NAMALWA (cell line): ENCODE measurements at regions not wholly inside any gene's neighbourhood (a gene's known extent, or its start where the extent isn't known, plus 50 kb on each side); places are given as distances from the start of the nearest gene placed in this dataset.
A peak's percentile ranks its signal among the peaks of the same experiment; 100 is the strongest.

ENCODE experiments used
- DNase-seq: peaks from one replicate; pipeline ENCODE4 v3.0.0-alpha.2; 2015; ENCODE audit warnings: low spot score

GRCh38 chr7:17689361-17689902 is 250.9 kb downstream of the SNX13 start:
- no peak for DNase-seq

DNA sequence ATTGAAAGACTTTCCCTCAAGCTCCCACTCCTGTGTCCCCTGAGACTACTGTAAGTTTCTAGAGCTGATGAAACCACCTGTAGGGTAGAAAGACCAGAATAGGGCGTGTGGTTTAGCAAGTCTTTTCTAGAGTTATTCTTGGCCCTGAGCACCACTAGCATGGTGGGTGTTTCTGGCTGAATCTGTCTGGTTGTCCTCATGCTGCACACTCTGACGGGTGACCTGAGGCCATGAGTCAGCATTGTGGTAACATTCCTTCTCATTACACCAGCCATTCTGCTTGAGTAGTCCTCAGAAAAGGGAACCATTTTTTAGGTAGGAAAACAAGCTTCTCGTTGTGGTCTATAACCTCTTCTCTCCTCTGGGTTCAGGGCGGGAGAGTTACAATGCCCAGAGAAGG is 250.3 kb downstream of the SNX13 start:
- no peak for DNase-seq

DNA sequence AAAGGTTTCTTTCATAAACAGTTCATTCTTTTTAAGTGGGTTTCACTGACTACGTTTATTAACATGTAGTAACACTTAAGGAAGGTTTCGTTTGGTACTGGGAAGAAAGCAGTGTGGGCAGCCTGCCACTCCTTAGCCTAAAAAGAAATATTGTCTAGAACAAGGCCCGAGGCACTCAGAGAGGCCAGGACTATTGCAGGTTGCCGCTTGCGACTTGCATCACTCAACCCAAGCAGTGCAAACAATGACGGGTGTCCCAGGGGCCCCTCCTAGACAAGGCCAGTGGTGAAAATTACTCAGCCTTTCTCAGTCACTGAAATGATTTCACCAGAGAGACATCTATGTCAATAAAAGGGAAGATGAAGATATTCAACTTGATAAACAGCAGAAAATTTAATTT is 243.9 kb downstream of the SNX13 start:
- no peak for DNase-seq

GRCh38 chr7:17697128-17697881 is 243.0 kb downstream of the SNX13 start:
- DNase-seq, result no peak

GRCh38 chr7:17699696-17700095 is 240.6 kb downstream of the SNX13 start:
- no peak for DNase-seq

GRCh38 chr7:17700138-17700537 is 240.2 kb downstream of the SNX13 start:
- DNase-seq, result no peak

DNA sequence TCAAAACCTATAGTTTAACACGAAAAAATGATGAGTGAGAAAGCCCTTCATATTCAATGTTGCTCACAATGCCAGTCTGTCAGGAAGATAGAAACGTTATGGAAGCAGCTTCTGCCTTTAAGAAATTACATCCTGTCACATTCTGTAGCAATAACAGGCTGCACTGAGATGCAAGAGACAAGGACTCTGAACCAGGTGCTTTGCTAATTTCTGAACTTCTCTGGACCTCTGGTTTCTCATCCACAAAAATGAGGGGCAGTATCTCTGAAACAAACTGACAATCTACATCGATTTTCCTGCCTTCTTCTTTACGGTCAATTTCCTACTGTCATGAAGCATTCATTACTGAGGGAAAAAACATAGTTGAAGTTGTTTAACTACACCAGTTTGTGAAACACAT is 234.0 kb downstream of the SNX13 start:
- DNase-seq, result no peak

GRCh38 chr7:17706734-17707133 is 233.6 kb downstream of the SNX13 start:
- peak; percentile 85 for DNase-seq

- DNase-seq, result no peak
These were observed 231.2 kb downstream of the SNX13 start for GRCh38 chr7:17709127-17709526.

DNA sequence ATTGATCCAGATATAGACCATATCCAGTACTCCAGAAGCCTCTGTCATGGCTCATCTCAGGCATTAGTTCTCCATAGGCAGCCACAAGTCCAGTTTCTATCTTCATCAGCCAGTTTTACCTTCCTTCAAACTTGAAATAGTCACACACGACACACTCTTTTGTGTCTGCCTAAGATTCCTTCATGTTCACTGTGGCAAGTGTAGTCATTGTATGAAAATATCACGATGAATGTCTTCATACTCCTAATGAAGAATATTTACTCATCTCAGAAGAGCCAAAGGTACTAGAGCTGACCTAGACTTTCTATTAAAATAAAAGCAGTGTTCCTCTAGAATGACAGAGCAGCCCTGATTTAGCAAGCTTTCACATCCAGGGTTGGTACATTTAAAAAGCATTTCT is 230.7 kb downstream of the SNX13 start:
- DNase-seq, result no peak

DNA sequence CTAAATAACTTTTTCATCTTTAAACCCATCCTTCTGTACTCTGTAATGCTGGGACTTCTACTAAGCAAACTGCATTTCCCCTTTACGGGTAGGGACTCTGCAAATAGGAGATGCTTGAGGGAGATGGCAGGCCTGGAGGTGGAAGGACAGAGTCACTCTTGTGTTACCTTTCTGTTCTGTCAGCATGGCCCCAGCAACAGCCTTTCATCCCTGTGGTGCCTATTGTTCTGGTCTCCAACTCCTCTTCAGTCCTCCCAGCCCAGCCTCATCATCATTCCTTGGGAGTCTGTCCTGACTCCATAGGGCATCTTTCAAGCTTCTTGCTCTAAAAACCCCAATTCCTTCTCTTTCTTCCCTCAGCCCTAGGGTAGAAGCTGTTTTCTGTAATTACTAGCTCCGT is 230.0 kb downstream of the SNX13 start:
- no peak for DNase-seq

DNA sequence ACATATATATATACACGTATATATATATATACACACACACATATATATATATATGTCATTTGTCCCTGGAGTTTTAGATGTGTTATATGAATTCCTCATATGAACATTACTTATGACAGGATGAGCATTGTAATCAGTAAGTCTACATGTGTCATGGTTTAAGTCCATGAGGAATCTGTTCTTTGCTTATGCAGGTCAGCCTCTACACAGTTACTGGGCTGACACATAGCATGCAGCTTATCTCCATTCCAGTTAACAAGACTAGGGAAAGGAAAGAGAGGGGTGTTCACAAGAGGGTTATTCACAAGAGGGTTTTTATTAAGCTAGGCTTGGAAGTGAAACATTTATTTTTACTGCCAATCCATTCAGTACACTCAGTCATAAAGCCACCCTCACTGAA is 226.7 kb downstream of the SNX13 start:
- no peak for DNase-seq

- no peak for DNase-seq
These were observed 223.5 kb downstream of the SNX13 start for GRCh38 chr7:17716816-17717215.

- no peak for DNase-seq
These were observed 220.3 kb downstream of the SNX13 start for GRCh38 chr7:17719998-17720397.

- no peak for DNase-seq
These were observed 218.5 kb downstream of the SNX13 start for GRCh38 chr7:17721736-17722285.

DNA sequence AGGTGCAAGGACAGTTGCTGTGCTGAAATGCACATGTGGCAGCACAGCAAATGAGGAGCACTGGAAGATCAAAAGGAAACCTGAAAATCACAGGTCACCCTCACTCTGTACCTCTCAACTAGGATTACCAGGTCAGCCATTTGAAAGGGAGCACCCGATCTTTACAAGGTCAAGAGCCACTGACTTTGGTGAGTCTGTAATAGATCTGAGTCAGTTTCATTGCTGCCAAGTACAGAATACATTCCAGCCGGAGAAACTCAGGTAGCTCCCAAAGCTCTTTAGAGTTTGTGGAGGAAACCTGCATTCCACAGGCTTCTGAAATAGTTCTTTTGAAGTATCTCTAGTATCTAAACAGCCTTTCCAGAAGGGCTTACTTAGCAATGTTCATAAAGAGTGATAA is 217.5 kb downstream of the SNX13 start:
- no peak for DNase-seq

- no peak for DNase-seq
These were observed 214.5 kb downstream of the SNX13 start for GRCh38 chr7:17725821-17726220.

DNA sequence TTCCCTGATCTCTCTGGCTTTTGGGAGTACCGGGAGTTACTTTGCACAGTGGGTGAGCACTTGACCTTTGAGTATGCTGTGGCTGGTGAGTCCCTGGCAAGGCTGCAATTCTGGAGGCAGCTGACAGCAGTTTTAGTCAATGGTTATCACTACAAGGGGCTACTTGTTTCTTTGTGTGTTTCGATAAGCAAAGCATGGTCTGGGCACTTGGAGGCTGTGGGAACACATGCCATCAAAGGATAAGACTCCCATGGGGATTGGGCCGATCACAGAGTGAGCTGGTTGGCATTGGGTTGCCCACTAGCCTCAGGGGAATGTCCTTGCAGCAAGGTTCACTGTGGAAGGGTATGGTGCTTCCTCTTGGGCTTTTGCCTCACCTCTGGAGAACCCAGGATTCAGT is 208.2 kb downstream of the SNX13 start:
- no peak for DNase-seq
